ENCODE measurements at regions not wholly inside any gene's neighbourhood (a gene's known extent, or its start where the extent isn't known, plus 50 kb on each side); places are given as distances from the start of the nearest gene placed in this dataset.

DNA sequence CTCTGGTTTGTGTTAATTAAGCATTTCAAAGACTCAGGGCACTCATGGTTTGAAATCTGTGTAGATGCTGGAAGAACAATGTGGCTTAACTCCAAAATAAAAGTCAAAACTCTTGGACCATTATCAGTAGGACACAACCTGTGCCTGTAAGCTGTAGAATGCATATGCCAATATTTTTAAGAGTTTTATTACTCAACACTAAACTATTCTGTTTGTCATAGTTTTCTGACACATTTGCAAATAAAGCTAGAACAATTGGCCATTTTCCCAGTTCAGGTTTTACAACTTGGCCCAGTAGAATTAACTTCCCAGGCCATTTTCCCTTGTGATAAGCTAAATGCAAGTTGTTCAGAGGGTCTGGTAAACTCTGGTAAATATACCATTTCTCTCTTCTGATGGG is 713.1 kb downstream of the CBLN2 start:
- H3K79me2 ChIP-seq (ENCODE audit: control insufficient read depth, insufficient read depth, low read length): no peaks in the 10 kb centered on the region

GRCh38 chr18:71827301-71827700 is 716.8 kb downstream of the CBLN2 start:
- no peak for FAIRE-seq
- Histone ChIP-seq H3K79me2 (ENCODE audit: control insufficient read depth, insufficient read depth, low read length) (no peaks in the 10 kb centered on the region), H3K4me1 (ENCODE audit: control insufficient read depth, extremely low read depth, insufficient read depth, low read length) (no peaks in the 10 kb centered on the region), H3K36me3 (ENCODE audit: control insufficient read depth in 2 of 2, extremely low read depth in 1 of 2, insufficient read depth in 2 of 2, low read length in 2 of 2) (no peaks in the 10 kb centered on the region), H3K9me3 (ENCODE audit: control insufficient read depth, low read depth, low read length) (no peaks in the 10 kb centered on the region), H3K4me2 (ENCODE audit: control insufficient read depth, extremely low read depth, insufficient read depth, low read depth, low read length) (no peak overlapping the region), H3K4me3 (ENCODE audit: control insufficient read depth in 2 of 3, extremely low read depth in 1 of 3, insufficient read depth in 2 of 3, low read depth in 1 of 3, low read length in 3 of 3) (no peak overlapping the region), H3K9me1 (ENCODE audit: control insufficient read depth, extremely low read depth, insufficient read depth, low read length) (no peaks in the 10 kb centered on the region), H4K20me1 (ENCODE audit: control insufficient read depth, extremely low read depth, insufficient read depth, low read length) (no peaks in the 10 kb centered on the region), H2AFZ (ENCODE audit: control insufficient read depth, low read length) (no peak overlapping the region), H3K9ac (ENCODE audit: control insufficient read depth, extremely low read depth, insufficient read depth, low read length) (no peak overlapping the region), H3K27ac (ENCODE audit: control insufficient read depth, insufficient read depth, low read length) (no peak overlapping the region), H3K27me3 (ENCODE audit: control insufficient read depth, extremely low read depth, insufficient read depth, low read length) (no peaks in the 10 kb centered on the region)
- TF ChIP-seq CTCF (optimal IDR thresholded peaks at IDR 0.05 in 1 of 3, IDR thresholded peaks at IDR 0.05 in 1 of 3, conservative IDR thresholded peaks at IDR 0.05 in 1 of 3; ENCODE audit: extremely low read depth in 1 of 3, insufficient read depth in 2 of 3, low read length in 3 of 3) (no peak), EZH2 (IDR thresholded peaks at IDR 0.05; ENCODE audit: low read length) (no peak)
- DNase-seq (ENCODE audit: low read depth, low spot score): no peak
- dilution Hi-C loops (cut with MboI; ENCODE audit: extremely low pct_ligation_motif_present, low sequenced_read_pairs): no loop called here

More for the DNA sequence above, 713.1 kb downstream of the CBLN2 start:
- dilution Hi-C loops (cut with MboI; ENCODE audit: extremely low pct_ligation_motif_present, low sequenced_read_pairs): no loop called here
- FAIRE-seq (no peak), DNase-seq (ENCODE audit: low read depth, low spot score) (no peak)
- no peak overlapping the region for H3K4me2 ChIP-seq (ENCODE audit: control insufficient read depth, extremely low read depth, insufficient read depth, low read depth, low read length)
- H3K27ac ChIP-seq (ENCODE audit: control insufficient read depth, insufficient read depth, low read length): no peak overlapping the region
- peaks cover 2% of the 10 kb centered on the region for H3K9me3 ChIP-seq (ENCODE audit: control insufficient read depth, low read depth, low read length)
- H3K36me3 ChIP-seq (ENCODE audit: control insufficient read depth in 2 of 2, extremely low read depth in 1 of 2, insufficient read depth in 2 of 2, low read length in 2 of 2): no peaks in the 10 kb centered on the region
- no peaks in the 10 kb centered on the region for H3K4me1 ChIP-seq (ENCODE audit: control insufficient read depth, extremely low read depth, insufficient read depth, low read length)
- H3K9ac ChIP-seq (ENCODE audit: control insufficient read depth, extremely low read depth, insufficient read depth, low read length): no peak overlapping the region
- no peaks in the 10 kb centered on the region for H3K9me1 ChIP-seq (ENCODE audit: control insufficient read depth, extremely low read depth, insufficient read depth, low read length)
- no peaks in the 10 kb centered on the region for H4K20me1 ChIP-seq (ENCODE audit: control insufficient read depth, extremely low read depth, insufficient read depth, low read length)
- no peaks in the 10 kb centered on the region for H3K27me3 ChIP-seq (ENCODE audit: control insufficient read depth, extremely low read depth, insufficient read depth, low read length)
- H3K4me3 ChIP-seq (ENCODE audit: control insufficient read depth in 2 of 3, extremely low read depth in 1 of 3, insufficient read depth in 2 of 3, low read depth in 1 of 3, low read length in 3 of 3): no peak overlapping the region
- TF ChIP-seq CTCF (optimal IDR thresholded peaks at IDR 0.05 in 1 of 3, IDR thresholded peaks at IDR 0.05 in 1 of 3, conservative IDR thresholded peaks at IDR 0.05 in 1 of 3; ENCODE audit: extremely low read depth in 1 of 3, insufficient read depth in 2 of 3, low read length in 3 of 3) (no peak), EZH2 (IDR thresholded peaks at IDR 0.05; ENCODE audit: low read length) (no peak)
- H2AFZ ChIP-seq (ENCODE audit: control insufficient read depth, low read length): no peak overlapping the region
